ENCODE measurements at regions not wholly inside any gene's neighbourhood (a gene's known extent, or its start where the extent isn't known, plus 50 kb on each side); places are given as distances from the start of the nearest gene placed in this dataset.
"Not testable (repeated sequence)": the region's sequence is repeated elsewhere in the genome, so short reads cannot be mapped to it uniquely, and the experiment has no call there.

GRCh38 chr18:78246588-78246987 is 733.0 kb upstream of the SALL3 start:
- 64% methylated on average over 17 of the region's 17 CpGs for WGBS

DNA sequence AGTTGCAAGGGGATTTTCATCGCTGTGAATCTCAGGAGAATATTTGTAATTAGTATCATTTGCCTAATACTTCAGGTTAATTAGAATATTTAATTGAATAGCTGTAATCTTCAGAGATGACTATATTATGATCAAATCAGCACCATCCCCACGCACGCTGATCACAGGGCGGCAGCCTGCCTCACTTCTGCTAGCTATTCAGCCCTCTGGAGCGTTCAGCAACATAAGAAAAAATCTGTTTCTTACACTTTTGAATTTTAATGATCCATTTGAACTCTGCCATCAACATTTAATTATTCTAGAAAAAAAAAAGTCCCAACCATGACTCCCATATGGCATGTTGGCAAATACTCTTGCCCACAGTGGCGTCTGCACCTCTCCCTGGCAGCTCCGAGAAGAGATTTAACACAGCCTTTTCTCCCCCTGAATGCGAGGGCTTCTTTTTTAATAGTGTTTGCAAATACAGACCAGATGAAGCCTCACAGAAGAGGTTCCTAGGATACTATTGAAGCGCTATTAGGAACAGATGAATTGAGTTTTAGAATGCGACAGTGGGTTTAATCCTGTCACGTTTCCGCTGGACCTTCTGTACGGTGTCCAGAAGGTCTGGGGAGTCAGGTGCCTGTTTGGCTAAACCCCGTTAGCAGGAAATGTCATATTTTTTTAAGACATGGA is 731.9 kb upstream of the SALL3 start:
- DNase-seq (ENCODE audit: extremely low spot score) = no peak
- no peak overlapping the region for H3K4me3 ChIP-seq (ENCODE audit: low read depth, low read length)
- no peak overlapping the region for H3K27ac ChIP-seq (ENCODE audit: low read depth)
- no peaks in the 10 kb centered on the region for H3K4me1 ChIP-seq (ENCODE audit: insufficient read depth)
- H3K36me3 ChIP-seq (ENCODE audit: insufficient read depth) = no peaks in the 10 kb centered on the region
- 74% methylated on average over 14 of the region's 14 CpGs for WGBS

More at GRCh38 chr18:78246588-78246987, 733.0 kb upstream of the SALL3 start:
- Histone ChIP-seq H3K4me1 (ENCODE audit: insufficient read depth) (no peaks in the 10 kb centered on the region), H3K27ac (ENCODE audit: low read depth) (no peak overlapping the region), H3K4me3 (ENCODE audit: low read depth, low read length) (no peak overlapping the region), H3K36me3 (ENCODE audit: insufficient read depth) (no peaks in the 10 kb centered on the region)
- DNase-seq (ENCODE audit: extremely low spot score) = no peak

- no peak for DNase-seq (ENCODE audit: extremely low spot score)
- H3K4me3 ChIP-seq (ENCODE audit: low read depth, low read length) = no peak overlapping the region
- WGBS = 94% methylated on average over 10 of the region's 10 CpGs
- H3K4me1 ChIP-seq (ENCODE audit: insufficient read depth) = no peaks in the 10 kb centered on the region
- no peak overlapping the region for H3K27ac ChIP-seq (ENCODE audit: low read depth)
- no peaks in the 10 kb centered on the region for H3K36me3 ChIP-seq (ENCODE audit: insufficient read depth)
Observed at GRCh38 chr18:78255013-78255412, 724.6 kb upstream of the SALL3 start.

- H3K4me3 ChIP-seq (ENCODE audit: low read depth, low read length) = no peak overlapping the region
- H3K27ac ChIP-seq (ENCODE audit: low read depth) = no peak overlapping the region
- DNase-seq (ENCODE audit: extremely low spot score) = no peak
- WGBS = 84% methylated on average over 26 of the region's 26 CpGs
- no peaks in the 10 kb centered on the region for H3K4me1 ChIP-seq (ENCODE audit: insufficient read depth)
- no peaks in the 10 kb centered on the region for H3K36me3 ChIP-seq (ENCODE audit: insufficient read depth)
Observed at GRCh38 chr18:78268226-78268988, 711.2 kb upstream of the SALL3 start.

DNA sequence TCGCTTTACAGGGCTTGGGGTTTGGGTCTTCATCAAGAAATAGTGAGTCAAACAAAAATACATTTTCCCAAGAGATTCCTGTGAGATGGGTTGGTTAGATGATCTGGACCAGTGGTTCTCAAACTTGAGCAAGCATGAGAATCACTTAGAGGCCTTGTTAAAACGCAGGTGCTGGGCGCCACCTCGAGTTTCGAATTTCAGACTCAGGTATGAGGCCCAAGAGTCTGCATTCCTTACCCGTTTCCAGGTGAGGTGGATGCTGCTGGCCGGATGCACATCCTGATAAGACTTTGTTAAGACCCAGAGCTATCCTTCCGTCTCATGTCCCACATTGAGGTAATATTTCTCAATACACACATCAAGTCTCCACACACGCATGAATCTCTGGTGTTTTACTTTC is 707.8 kb upstream of the SALL3 start:
- H3K4me3 ChIP-seq (ENCODE audit: low read depth, low read length) = no peak overlapping the region
- no peaks in the 10 kb centered on the region for H3K4me1 ChIP-seq (ENCODE audit: insufficient read depth)
- WGBS = 87% methylated on average over 9 of the region's 9 CpGs
- H3K27ac ChIP-seq (ENCODE audit: low read depth) = no peak overlapping the region
- DNase-seq (ENCODE audit: extremely low spot score) = no peak
- H3K36me3 ChIP-seq (ENCODE audit: insufficient read depth) = no peaks in the 10 kb centered on the region

DNA sequence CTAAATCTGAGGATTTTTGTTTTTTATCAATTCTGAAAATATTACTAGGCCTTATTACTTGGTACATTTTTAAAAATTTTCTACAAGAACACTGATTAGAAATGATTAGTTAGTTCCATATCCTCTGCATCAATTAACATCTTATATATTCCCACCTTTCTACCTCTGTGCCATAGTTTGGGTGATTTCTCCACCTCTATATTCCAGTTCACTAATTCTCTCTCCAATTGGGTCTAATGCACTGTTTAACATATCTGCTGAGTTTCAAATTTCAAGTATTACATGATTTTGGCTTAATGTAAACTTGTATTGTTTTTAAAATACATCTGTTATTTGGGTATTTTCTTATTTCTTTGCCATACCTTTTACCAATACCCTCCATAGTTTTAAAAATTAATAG is 705.7 kb upstream of the SALL3 start:
- Histone ChIP-seq H3K27ac (ENCODE audit: low read depth) (no peak overlapping the region), H3K4me1 (ENCODE audit: insufficient read depth) (no peaks in the 10 kb centered on the region), H3K36me3 (ENCODE audit: insufficient read depth) (no peaks in the 10 kb centered on the region), H3K4me3 (ENCODE audit: low read depth, low read length) (no peak overlapping the region)
- no peak for DNase-seq (ENCODE audit: extremely low spot score)

GRCh38 chr18:78283425-78283824 is 696.2 kb upstream of the SALL3 start:
- H3K4me3 ChIP-seq (ENCODE audit: low read depth, low read length); H3K4me1 ChIP-seq (ENCODE audit: insufficient read depth); H3K27ac ChIP-seq (ENCODE audit: low read depth); H3K36me3 ChIP-seq (ENCODE audit: insufficient read depth); DNase-seq (ENCODE audit: extremely low spot score): not testable (repeated sequence)
- 90% methylated on average over 7 of the region's 7 CpGs for WGBS

DNA sequence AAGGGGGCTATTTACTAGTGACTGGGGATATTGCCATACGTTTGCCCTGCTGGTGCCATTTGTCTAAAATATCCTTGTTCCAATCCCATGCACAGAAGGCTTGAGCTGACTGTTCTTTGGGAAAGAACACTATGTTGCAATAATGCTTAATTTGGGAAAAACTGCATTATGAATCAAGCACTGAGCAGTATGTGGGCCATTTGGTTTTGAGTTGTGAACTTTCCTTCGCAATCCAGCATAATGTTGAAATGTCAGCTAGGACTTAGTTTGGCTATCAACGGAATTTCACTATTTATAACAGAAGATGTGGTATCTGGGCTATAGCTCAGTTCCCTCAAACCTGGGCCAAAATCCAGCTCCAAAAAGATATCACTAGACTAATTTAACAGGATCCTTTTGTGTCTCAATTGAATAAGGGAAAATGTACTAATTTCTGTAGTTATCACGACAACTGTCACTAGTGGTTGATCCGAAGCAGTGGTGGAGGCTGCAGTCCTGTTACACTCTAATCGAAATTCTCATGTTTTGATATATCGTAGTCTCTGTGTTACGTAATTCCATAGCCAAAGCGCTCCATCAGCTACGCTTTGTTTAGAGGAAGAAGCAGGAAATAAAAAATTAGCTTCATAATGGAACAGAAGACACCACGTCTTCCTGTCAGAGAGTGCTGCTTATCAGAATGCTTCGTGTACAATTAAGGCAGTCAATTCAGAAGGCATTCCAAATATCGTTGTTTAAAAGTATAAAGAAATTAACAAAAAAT is 686.8 kb upstream of the SALL3 start:
- Histone ChIP-seq H3K27ac (ENCODE audit: low read depth) (no peak overlapping the region), H3K4me3 (ENCODE audit: low read depth, low read length) (no peak overlapping the region), H3K4me1 (ENCODE audit: insufficient read depth) (no peaks in the 10 kb centered on the region), H3K36me3 (ENCODE audit: insufficient read depth) (no peaks in the 10 kb centered on the region)
- WGBS = 22% methylated on average over 13 of the region's 13 CpGs
- no peak for DNase-seq (ENCODE audit: extremely low spot score)

DNA sequence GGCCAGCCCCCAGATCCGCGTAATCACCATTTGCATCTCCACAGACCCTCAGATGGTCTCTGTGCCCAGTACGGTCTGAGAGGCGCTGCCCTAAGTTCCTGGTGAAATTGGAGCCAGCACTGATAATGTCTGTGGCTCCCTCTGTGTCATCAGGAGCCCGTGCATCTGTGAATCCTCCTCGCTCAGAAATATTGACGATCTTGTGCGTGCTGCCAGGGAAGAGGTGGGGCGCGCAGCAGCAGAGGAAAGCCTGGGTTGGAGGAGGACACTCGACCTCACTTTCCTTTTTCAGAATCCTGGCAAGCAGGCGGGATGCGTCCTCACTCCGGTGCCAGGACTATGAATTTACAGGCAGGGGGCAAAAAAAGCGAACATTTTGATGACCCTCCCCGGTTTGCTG is 686.1 kb upstream of the SALL3 start:
- no peaks in the 10 kb centered on the region for H3K36me3 ChIP-seq (ENCODE audit: insufficient read depth)
- H3K4me1 ChIP-seq (ENCODE audit: insufficient read depth) = no peaks in the 10 kb centered on the region
- DNase-seq (ENCODE audit: extremely low spot score) = no peak
- 13% methylated on average over 16 of the region's 16 CpGs for WGBS
- H3K27ac ChIP-seq (ENCODE audit: low read depth) = no peak overlapping the region
- H3K4me3 ChIP-seq (ENCODE audit: low read depth, low read length) = no peak overlapping the region

GRCh38 chr18:78293940-78294541 is 685.6 kb upstream of the SALL3 start:
- 20% methylated on average over 15 of the region's 15 CpGs for WGBS
- no peaks in the 10 kb centered on the region for H3K4me1 ChIP-seq (ENCODE audit: insufficient read depth)
- H3K27ac ChIP-seq (ENCODE audit: low read depth) = no peak overlapping the region
- H3K36me3 ChIP-seq (ENCODE audit: insufficient read depth) = no peaks in the 10 kb centered on the region
- no peak for DNase-seq (ENCODE audit: extremely low spot score)
- no peak overlapping the region for H3K4me3 ChIP-seq (ENCODE audit: low read depth, low read length)

DNA sequence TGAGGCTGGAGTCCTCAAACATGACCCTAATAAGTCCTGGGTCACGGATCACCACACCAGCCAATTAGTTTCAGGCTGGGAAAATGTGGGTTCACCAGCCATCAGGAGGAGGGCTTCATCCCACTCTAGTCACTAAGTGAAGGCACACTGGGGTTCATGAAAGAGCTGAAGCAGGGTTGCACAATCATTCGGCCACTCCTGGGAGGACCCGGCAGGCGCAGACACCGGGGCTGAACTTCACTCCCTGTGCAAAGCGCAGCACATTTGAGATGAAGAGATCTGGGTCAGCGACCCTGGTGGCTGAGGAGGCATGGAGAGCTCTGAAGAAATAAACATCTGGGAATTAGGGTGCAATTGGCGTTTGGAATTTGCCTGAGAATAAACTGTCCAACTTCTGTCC is 684.4 kb upstream of the SALL3 start:
- H3K27ac ChIP-seq (ENCODE audit: low read depth) = no peak overlapping the region
- no peaks in the 10 kb centered on the region for H3K36me3 ChIP-seq (ENCODE audit: insufficient read depth)
- no peak for DNase-seq (ENCODE audit: extremely low spot score)
- H3K4me1 ChIP-seq (ENCODE audit: insufficient read depth) = no peaks in the 10 kb centered on the region
- no peak overlapping the region for H3K4me3 ChIP-seq (ENCODE audit: low read depth, low read length)
- 86% methylated on average over 8 of the region's 8 CpGs for WGBS

GRCh38 chr18:78296166-78296565 is 683.5 kb upstream of the SALL3 start:
- H3K4me3 ChIP-seq (ENCODE audit: low read depth, low read length) = no peak overlapping the region
- H3K4me1 ChIP-seq (ENCODE audit: insufficient read depth) = no peaks in the 10 kb centered on the region
- no peak for DNase-seq (ENCODE audit: extremely low spot score)
- WGBS = 75% methylated on average over 13 of the region's 13 CpGs
- no peaks in the 10 kb centered on the region for H3K36me3 ChIP-seq (ENCODE audit: insufficient read depth)
- H3K27ac ChIP-seq (ENCODE audit: low read depth) = no peak overlapping the region

DNA sequence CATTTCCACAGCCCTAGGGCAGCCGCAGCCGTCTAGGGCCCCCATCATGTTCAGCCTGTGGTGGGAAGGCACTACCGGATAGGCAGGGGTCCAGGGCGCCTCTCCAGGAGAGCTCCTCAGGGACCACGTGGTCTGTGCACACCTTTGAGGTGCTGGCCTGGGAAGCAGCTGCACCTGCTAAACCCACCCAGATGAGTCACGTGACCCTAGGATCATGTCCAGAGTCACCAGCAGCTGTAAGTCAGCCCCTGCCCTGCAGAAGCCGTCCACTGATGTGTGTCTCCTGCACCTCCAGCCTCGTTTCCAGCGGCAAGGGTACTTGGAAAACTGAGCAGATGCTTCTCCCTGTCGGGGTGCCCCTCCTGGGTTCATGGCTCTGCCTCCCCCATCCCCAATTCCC is 682.6 kb upstream of the SALL3 start:
- WGBS = 93% methylated on average over 10 of the region's 10 CpGs
- Histone ChIP-seq H3K4me3 (ENCODE audit: low read depth, low read length) (no peak overlapping the region), H3K4me1 (ENCODE audit: insufficient read depth) (no peaks in the 10 kb centered on the region), H3K27ac (ENCODE audit: low read depth) (no peak overlapping the region), H3K36me3 (ENCODE audit: insufficient read depth) (no peaks in the 10 kb centered on the region)
- no peak for DNase-seq (ENCODE audit: extremely low spot score)
